GM12873 (cell line): ENCODE measurements at regions not wholly inside any gene's neighbourhood (a gene's known extent, or its start where the extent isn't known, plus 50 kb on each side); places are given as distances from the start of the nearest gene placed in this dataset.

Experiments
- CTCF ChIP-seq: IDR thresholded peaks from 2 replicates; pipeline ENCODE4 v1.5.1; 2012; ENCODE audit warnings: low read depth, mild to moderate bottlenecking, moderate library complexity, low read length, control low read depth; ENCODE audit not compliant: insufficient read depth; ENCODE audit errors: missing control alignments

DNA sequence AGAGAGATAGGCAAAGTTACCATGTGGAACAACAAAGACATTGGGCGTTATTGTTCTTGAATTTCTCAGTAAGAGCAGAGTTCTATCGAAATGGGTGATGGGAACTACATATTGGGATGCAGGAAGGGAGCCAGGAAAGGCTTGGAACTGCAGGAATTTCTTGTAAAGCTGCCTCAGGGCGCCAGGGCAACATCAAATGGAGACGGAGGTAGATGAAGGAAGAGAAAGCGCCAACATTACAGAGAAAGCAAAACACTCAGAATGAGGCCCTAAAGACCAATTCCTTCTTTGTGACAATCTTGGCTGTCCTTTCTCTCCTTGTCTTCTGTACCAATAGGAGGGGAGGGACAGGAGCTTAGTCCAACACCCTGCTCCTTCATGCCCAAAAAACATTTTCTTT lies 148.4 kb downstream of the RPAP3 start:
- TF ChIP-seq CTCF, result no peak

GRCh38 chr12:47556261-47557030 lies 149.4 kb downstream of the RPAP3 start:
- no peak for TF ChIP-seq CTCF

DNA sequence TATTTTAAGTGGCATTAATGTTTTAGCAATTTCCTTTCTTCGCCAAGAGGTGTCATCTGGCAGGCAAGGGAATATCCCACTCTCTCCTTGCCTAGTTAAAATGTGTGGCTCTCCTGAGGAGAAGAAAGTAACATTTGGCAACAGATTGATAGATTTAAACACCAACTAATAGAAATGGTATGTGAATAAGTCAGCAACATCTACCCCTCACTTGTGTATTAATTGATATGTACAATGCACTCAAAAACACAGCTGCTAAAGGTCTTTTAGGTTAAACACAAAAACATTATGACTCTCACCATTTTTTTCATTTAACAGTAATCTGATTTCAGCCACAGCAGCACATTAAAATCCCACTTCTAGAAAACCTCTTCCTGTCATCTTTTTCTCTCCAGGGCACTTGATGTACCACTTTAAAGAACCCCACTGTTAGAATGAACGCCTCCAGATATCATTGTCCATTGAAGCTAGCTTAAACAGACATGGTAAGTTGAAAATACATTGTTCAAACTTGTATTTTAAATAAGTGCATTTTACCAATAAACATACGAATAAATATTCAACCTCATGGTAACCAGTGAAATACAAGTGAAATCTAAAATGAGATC lies 151.7 kb downstream of the RPAP3 start:
- TF ChIP-seq CTCF, result no peak

- TF ChIP-seq CTCF, result no peak
Measured at GRCh38 chr12:47553266-47553665, 152.6 kb downstream of the RPAP3 start.

GRCh38 chr12:47551426-47551851 lies 154.4 kb downstream of the RPAP3 start:
- TF ChIP-seq CTCF, result no peak

- no peak for TF ChIP-seq CTCF
Measured at GRCh38 chr12:47549258-47549657, 156.6 kb downstream of the RPAP3 start.

GRCh38 chr12:47548401-47548800 lies 157.4 kb downstream of the RPAP3 start:
- no peak for TF ChIP-seq CTCF
